ENCODE measurements at regions not wholly inside any gene's neighbourhood (a gene's known extent, or its start where the extent isn't known, plus 50 kb on each side); places are given as distances from the start of the nearest gene placed in this dataset.
"Not testable (repeated sequence)": the region's sequence is repeated elsewhere in the genome, so short reads cannot be mapped to it uniquely, and the experiment has no call there.

GRCh38 chr7:112654322-112655216, 135.6 kb downstream of the TMEM168 start:
- H3K4me3 ChIP-seq (ENCODE audit: low read depth, low read length), result no peak overlapping the region
- peak; percentile 32 for DNase-seq (ENCODE audit: low read depth)

GRCh38 chr7:112665709-112666108, 124.5 kb downstream of the TMEM168 start:
- H3K4me3 ChIP-seq (ENCODE audit: low read depth, low read length), result no peak overlapping the region
- DNase-seq (ENCODE audit: low read depth), result no peak

- no peak overlapping the region for H3K4me3 ChIP-seq (ENCODE audit: low read depth, low read length)
- no peak for DNase-seq (ENCODE audit: low read depth)
Measured at GRCh38 chr7:112668561-112668960, 121.6 kb downstream of the TMEM168 start.

- H3K4me3 ChIP-seq (ENCODE audit: low read depth, low read length), result no peak overlapping the region
- DNase-seq (ENCODE audit: low read depth), result no peak
Measured at GRCh38 chr7:112669306-112669705, 120.9 kb downstream of the TMEM168 start.

- H3K4me3 ChIP-seq (ENCODE audit: low read depth, low read length), result no peak overlapping the region
- DNase-seq (ENCODE audit: low read depth), result no peak
Measured at GRCh38 chr7:112670193-112670592, 120.0 kb downstream of the TMEM168 start.

GRCh38 chr7:112678626-112679025, 111.6 kb downstream of the TMEM168 start:
- H3K4me3 ChIP-seq (ENCODE audit: low read depth, low read length), result no peak overlapping the region
- DNase-seq (ENCODE audit: low read depth), result no peak

GRCh38 chr7:112689466-112690177, 100.6 kb downstream of the TMEM168 start:
- H3K4me3 ChIP-seq (ENCODE audit: low read depth, low read length); DNase-seq (ENCODE audit: low read depth): not testable (repeated sequence)

GRCh38 chr7:112692333-112692732, 97.9 kb downstream of the TMEM168 start:
- DNase-seq (ENCODE audit: low read depth), result no peak
- no peak overlapping the region for H3K4me3 ChIP-seq (ENCODE audit: low read depth, low read length)

- DNase-seq (ENCODE audit: low read depth); H3K4me3 ChIP-seq (ENCODE audit: low read depth, low read length): not testable (repeated sequence)
Measured at GRCh38 chr7:112697211-112697610, 93.0 kb downstream of the TMEM168 start.

- no peak overlapping the region for H3K4me3 ChIP-seq (ENCODE audit: low read depth, low read length)
- DNase-seq (ENCODE audit: low read depth), result no peak
Measured at GRCh38 chr7:112699725-112700513, 90.3 kb downstream of the TMEM168 start.

- no peak overlapping the region for H3K4me3 ChIP-seq (ENCODE audit: low read depth, low read length)
Measured at GRCh38 chr7:112701456-112701855, 88.7 kb downstream of the TMEM168 start.

GRCh38 chr7:112707655-112708054, 82.5 kb downstream of the TMEM168 start:
- no peak overlapping the region for H3K4me3 ChIP-seq (ENCODE audit: low read depth, low read length)
- DNase-seq (ENCODE audit: low read depth), result no peak

More at GRCh38 chr7:112701456-112701855, 88.7 kb downstream of the TMEM168 start:
- DNase-seq (ENCODE audit: low read depth), result no peak

- no peak overlapping the region for H3K4me3 ChIP-seq (ENCODE audit: low read depth, low read length)
- DNase-seq (ENCODE audit: low read depth), result no peak
Measured at GRCh38 chr7:112708236-112708635, 82.0 kb downstream of the TMEM168 start.
